OCI-LY1 (cell line): ENCODE measurements at regions not wholly inside any gene's neighbourhood (a gene's known extent, or its start where the extent isn't known, plus 50 kb on each side); places are given as distances from the start of the nearest gene placed in this dataset.

Source experiments
- EZH2 ChIP-seq: fragments of 200-600 bp; sonication (generic), shearing (Covaris generic); IDR thresholded peaks from 2 replicates; pipeline ENCODE4 v1.8.0; 2017; ENCODE audit warnings: borderline replicate concordance, mixed run types, mild to moderate bottlenecking, antibody characterized with exemption, low read length, moderate library complexity, mixed read lengths
- TF ChIP-seq, protein P1 (sequence below): fragments of 200-600 bp; sonication (generic), shearing (Covaris generic); IDR thresholded peaks from 2 replicates; pipeline ENCODE4 v1.5.1; 2017; ENCODE audit warnings: mild to moderate bottlenecking, antibody characterized with exemption, low read length, moderate library complexity, mixed read lengths

DNA sequence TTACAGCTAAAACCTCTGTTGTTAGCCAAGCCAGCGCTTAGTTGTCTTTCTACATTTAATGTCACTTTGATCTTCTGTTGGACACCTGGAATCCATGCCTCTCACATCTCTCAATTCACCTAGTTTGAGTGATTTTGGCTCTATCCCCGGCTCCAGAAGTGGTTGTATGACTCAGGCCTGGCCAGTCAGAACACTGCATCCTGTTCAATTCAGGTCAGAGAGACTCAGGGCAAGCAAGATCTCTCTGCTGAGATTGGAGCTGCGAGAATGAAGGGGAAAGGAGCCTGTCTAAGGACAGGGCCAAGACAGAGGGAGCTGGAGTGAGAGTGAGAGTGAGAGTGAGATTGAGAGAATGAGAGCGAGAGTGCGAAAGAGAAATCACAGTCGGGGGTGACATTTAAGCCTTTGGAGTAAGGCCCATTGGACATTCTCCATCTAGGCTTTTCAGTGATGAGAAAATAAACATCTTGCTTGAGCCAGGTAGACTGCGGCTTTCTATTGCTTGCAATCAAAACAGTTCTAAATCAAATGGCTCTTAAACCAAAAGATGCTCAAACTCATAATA, 83.3 kb upstream of the DYNC1I1 start:
- TF ChIP-seq, protein P1, sequence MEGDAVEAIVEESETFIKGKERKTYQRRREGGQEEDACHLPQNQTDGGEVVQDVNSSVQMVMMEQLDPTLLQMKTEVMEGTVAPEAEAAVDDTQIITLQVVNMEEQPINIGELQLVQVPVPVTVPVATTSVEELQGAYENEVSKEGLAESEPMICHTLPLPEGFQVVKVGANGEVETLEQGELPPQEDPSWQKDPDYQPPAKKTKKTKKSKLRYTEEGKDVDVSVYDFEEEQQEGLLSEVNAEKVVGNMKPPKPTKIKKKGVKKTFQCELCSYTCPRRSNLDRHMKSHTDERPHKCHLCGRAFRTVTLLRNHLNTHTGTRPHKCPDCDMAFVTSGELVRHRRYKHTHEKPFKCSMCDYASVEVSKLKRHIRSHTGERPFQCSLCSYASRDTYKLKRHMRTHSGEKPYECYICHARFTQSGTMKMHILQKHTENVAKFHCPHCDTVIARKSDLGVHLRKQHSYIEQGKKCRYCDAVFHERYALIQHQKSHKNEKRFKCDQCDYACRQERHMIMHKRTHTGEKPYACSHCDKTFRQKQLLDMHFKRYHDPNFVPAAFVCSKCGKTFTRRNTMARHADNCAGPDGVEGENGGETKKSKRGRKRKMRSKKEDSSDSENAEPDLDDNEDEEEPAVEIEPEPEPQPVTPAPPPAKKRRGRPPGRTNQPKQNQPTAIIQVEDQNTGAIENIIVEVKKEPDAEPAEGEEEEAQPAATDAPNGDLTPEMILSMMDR: no peak
- TF ChIP-seq EZH2: no peak
